Natural killer cell (primary cell): ENCODE measurements at regions not wholly inside any gene's neighbourhood (a gene's known extent, or its start where the extent isn't known, plus 50 kb on each side); places are given as distances from the start of the nearest gene placed in this dataset.
A peak's percentile ranks its signal among the peaks of the same experiment; 100 is the strongest.
"Not testable (repeated sequence)": the region's sequence is repeated elsewhere in the genome, so short reads cannot be mapped to it uniquely, and the experiment has no call there.

Source experiments
- ATAC-seq, 3 donors: fragments of 150-1000 bp in 2 of 3; fragments of 200-7000 bp in 1 of 3; cut with Tn5 transposase; 1 replicate in 1 of 3; 2 replicates in 2 of 3; pipeline ENCODE4 v1.10.0; 2021; ENCODE audit warnings: mild to moderate bottlenecking in 2 of 3, moderate library complexity in 2 of 3
- DNase-seq, 2 donors: peaks; one replicate each; pipeline versions ENCODE4 v3.0.0 to v3.0.0-alpha.2; 2013 to 2021; ENCODE audit warnings: mixed read lengths in 1 of 2
- H3K27ac ChIP-seq: one replicate; pipeline ENCODE4 v1.5.1; 2013; ENCODE audit warnings: mild to moderate bottlenecking, low read length
- H3K27me3 ChIP-seq: one replicate; pipeline ENCODE4 v1.6.1; 2013; ENCODE audit warnings: low read length; ENCODE audit not compliant: control insufficient read depth, insufficient read depth
- H3K36me3 ChIP-seq: one replicate; pipeline ENCODE4 v1.6.1; 2013; ENCODE audit warnings: low read length; ENCODE audit not compliant: control insufficient read depth, insufficient read depth
- H3K4me1 ChIP-seq: one replicate; pipeline ENCODE4 v1.6.1; 2013; ENCODE audit warnings: low read length; ENCODE audit not compliant: control insufficient read depth, insufficient read depth
- H3K4me3 ChIP-seq: one replicate; pipeline ENCODE4 v1.5.1; 2013; ENCODE audit warnings: low read length
- H3K9me3 ChIP-seq: one replicate; pipeline ENCODE4 v1.6.1; 2013; ENCODE audit warnings: low read length; ENCODE audit not compliant: control insufficient read depth, insufficient read depth
- H3K27ac Mint-ChIP-seq, 2 donors: one replicate each; pipeline ENCODE4 v1.8.0; 2022; ENCODE audit warnings: mild to moderate bottlenecking in 2 of 2, mixed read lengths in 2 of 2, moderate library complexity in 1 of 2
- H3K27me3 Mint-ChIP-seq, 2 donors: one replicate each; pipeline ENCODE4 v1.8.0; 2022; ENCODE audit warnings: low read depth in 2 of 2, mixed read lengths in 2 of 2
- H3K36me3 Mint-ChIP-seq: one replicate; pipeline ENCODE4 v1.8.0; 2022; ENCODE audit warnings: mixed read lengths
- H3K4me1 Mint-ChIP-seq, 2 donors: one replicate each; pipeline ENCODE4 v1.8.0; 2022; ENCODE audit warnings: mixed read lengths in 2 of 2
- H3K4me3 Mint-ChIP-seq: one replicate; pipeline ENCODE4 v1.8.0; 2022; ENCODE audit warnings: mild to moderate bottlenecking, moderate library complexity, mixed read lengths
- H3K9me3 Mint-ChIP-seq, 2 donors: one replicate each; pipeline ENCODE4 v1.8.0; 2022; ENCODE audit warnings: mixed read lengths in 2 of 2
- WGBS: methylation state at CpG from one replicate; pipeline ENCODE4 v1.1.7; 2013; ENCODE audit warnings: missing lambda C conversion rate; ENCODE audit not compliant: insufficient coverage; 5-methylcytosine and 5-hydroxymethylcytosine counted together
- intact Hi-C: fragments of 100-400 bp; cut with micrococcal nuclease; formaldehyde crosslinking; loops from one replicate; pipeline ENCODE4 v1.14.2; 2022
- TF ChIP-seq, protein P1 (sequence below): fragments of 200-600 bp; IDR thresholded peaks from one replicate; pipeline ENCODE4 v1.8.0; 2022; ENCODE audit warnings: antibody characterized with exemption

DNA sequence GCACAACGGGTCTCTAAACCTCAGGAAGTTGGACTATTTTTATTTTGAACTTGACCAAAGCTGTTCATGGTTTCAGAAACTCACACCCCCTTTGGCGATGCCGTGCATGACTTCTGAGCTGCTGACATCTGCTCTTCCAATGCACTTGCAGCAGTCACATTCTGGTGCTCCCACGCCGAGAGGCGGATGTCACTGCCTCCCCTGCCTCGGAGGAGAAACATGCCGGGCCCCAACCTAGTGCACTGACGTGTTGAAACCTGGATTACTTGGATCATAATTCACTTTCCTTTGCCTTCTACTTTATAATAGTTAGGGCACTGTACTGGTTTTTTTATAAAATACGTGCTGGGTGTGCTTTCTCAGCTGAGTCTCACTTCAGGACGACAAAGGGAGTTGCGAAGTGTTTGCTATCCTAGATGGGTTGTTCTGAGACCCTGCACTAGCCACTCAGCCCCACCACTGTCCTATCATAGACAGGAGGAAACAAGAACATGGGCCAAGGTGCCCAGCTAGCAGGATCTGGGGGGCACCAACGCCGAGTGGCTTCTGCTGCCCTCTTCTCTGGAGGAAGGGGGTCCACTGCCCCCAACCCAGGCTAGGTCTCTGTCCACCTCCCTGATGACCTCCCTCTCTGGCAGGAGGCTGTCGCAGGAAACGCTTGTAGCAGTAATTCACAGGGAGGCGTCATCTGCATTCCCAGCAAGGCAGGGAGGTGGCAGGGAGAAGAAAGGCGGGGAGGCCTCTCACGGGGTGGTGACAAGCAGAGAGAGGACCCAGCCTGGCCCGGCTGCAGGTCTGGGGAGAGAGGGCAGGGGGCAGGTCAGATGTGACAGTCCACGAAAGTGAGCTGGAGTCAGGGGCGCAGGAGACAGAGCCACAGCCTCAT is 158.8 kb upstream of the IQSEC1 start:
- H3K27ac ChIP-seq = no peak overlapping the region
- no peaks in the 10 kb centered on the region for H3K27me3 ChIP-seq
- H3K9me3 Mint-ChIP-seq = no peaks in the 10 kb centered on the region
- peaks cover 39 to 43% of the 10 kb centered on the region in 2 donors for H3K27me3 Mint-ChIP-seq
- peak overlapping the region in 1 of 2 donors; percentile 63 for H3K27ac Mint-ChIP-seq
- DNase-seq (no peak), ATAC-seq (no peak)
- H3K36me3 ChIP-seq = no peaks in the 10 kb centered on the region
- no peaks in the 10 kb centered on the region for H3K36me3 Mint-ChIP-seq
- no peak overlapping the region for H3K4me3 Mint-ChIP-seq
- H3K9me3 ChIP-seq = no peaks in the 10 kb centered on the region
- intact Hi-C loops = no loop called here
- no peak overlapping the region for H3K4me3 ChIP-seq
- peaks cover 39% of the 10 kb centered on the region for H3K4me1 ChIP-seq
- 85% methylated on average over 21 of the region's 22 CpGs for WGBS
- peaks cover 23 to 42% of the 10 kb centered on the region in 2 donors for H3K4me1 Mint-ChIP-seq
- TF ChIP-seq, protein P1, sequence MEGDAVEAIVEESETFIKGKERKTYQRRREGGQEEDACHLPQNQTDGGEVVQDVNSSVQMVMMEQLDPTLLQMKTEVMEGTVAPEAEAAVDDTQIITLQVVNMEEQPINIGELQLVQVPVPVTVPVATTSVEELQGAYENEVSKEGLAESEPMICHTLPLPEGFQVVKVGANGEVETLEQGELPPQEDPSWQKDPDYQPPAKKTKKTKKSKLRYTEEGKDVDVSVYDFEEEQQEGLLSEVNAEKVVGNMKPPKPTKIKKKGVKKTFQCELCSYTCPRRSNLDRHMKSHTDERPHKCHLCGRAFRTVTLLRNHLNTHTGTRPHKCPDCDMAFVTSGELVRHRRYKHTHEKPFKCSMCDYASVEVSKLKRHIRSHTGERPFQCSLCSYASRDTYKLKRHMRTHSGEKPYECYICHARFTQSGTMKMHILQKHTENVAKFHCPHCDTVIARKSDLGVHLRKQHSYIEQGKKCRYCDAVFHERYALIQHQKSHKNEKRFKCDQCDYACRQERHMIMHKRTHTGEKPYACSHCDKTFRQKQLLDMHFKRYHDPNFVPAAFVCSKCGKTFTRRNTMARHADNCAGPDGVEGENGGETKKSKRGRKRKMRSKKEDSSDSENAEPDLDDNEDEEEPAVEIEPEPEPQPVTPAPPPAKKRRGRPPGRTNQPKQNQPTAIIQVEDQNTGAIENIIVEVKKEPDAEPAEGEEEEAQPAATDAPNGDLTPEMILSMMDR = no peak

DNA sequence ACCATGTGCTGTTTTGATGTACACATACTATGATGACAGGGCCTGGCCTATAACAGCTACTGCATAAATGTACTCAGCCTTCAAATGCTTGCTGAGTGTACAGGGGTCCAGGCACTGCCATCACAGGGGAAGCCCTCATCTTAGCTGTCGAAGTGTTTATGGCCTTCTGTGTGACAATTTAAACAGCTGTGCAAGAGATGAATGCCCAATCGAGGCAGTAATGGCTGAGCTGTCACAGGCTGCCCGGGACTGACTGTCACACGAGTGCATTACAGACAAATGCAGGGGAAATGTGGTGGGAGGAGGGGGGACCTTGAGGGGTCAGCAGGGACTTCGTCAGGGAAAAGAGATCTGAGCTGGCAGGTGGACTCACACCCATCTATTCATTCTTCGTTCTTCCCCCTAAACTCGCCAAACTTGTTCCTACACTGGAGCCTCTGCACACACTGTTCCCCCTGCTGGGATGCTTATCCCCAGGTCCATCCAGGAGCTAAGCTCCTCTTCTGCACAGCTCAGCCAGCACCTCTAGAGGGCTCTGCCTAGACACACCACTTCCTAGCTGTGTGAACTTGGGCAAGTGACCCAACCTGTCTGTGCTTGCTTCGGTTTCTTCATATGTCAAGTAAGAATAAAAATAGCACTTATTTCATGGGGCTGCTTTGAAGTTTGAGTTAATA is 156.2 kb upstream of the IQSEC1 start:
- Histone ChIP-seq H3K27me3 (no peaks in the 10 kb centered on the region), H3K27ac (no peak overlapping the region), H3K4me3 (no peak overlapping the region), H3K36me3 (no peaks in the 10 kb centered on the region), H3K9me3 (no peaks in the 10 kb centered on the region), H3K4me1 (peaks cover 17% of the 10 kb centered on the region)
- Mint-ChIP-seq H3K27me3 (peaks cover 34 to 43% of the 10 kb centered on the region in 2 donors), H3K4me3 (no peak overlapping the region), H3K9me3 (no peaks in the 10 kb centered on the region), H3K4me1 (peaks cover 13 to 24% of the 10 kb centered on the region in 2 donors), H3K27ac (no peak overlapping the region), H3K36me3 (no peaks in the 10 kb centered on the region)
- TF ChIP-seq, protein P1 = no peak
- 88% methylated on average over 8 of the region's 8 CpGs for WGBS
- ATAC-seq = no peak
- peak in 1 of 2 donors; percentile 15 for DNase-seq
- intact Hi-C loops = no loop called here

DNA sequence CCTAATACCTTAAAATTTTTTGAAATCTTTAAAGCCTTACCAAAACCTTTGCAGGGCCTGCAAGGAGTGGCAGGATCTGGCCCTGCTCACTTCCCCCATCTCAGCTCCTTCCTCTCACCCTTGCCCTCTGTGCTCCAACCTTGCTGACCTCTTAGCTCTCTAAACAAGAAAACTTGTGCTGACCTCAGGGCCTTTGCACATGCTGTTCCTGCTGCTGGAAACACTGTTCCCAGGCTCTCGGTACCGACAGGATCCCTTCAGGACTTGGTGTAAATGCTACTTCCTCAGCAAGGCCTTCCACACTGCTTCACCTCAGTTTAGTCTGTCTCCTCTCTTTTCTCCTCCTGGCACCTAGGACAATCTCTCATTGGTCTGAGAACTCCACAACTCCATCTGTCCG is 155.4 kb upstream of the IQSEC1 start:
- no peaks in the 10 kb centered on the region for H3K27me3 ChIP-seq
- H3K27ac Mint-ChIP-seq = no peak overlapping the region
- no peaks in the 10 kb centered on the region for H3K9me3 Mint-ChIP-seq
- peaks cover 32 to 40% of the 10 kb centered on the region in 2 donors for H3K27me3 Mint-ChIP-seq
- ATAC-seq (no peak), DNase-seq (no peak)
- 91% methylated on average over 3 of the region's 3 CpGs for WGBS
- no peak overlapping the region for H3K4me3 ChIP-seq
- H3K4me1 ChIP-seq = peaks cover 8% of the 10 kb centered on the region
- peaks cover 4 to 17% of the 10 kb centered on the region in 2 donors for H3K4me1 Mint-ChIP-seq
- no peaks in the 10 kb centered on the region for H3K36me3 ChIP-seq
- H3K4me3 Mint-ChIP-seq = no peak overlapping the region
- intact Hi-C loops = no loop called here
- no peaks in the 10 kb centered on the region for H3K36me3 Mint-ChIP-seq
- H3K9me3 ChIP-seq = no peaks in the 10 kb centered on the region
- no peak overlapping the region for H3K27ac ChIP-seq
- TF ChIP-seq, protein P1 = no peak

DNA sequence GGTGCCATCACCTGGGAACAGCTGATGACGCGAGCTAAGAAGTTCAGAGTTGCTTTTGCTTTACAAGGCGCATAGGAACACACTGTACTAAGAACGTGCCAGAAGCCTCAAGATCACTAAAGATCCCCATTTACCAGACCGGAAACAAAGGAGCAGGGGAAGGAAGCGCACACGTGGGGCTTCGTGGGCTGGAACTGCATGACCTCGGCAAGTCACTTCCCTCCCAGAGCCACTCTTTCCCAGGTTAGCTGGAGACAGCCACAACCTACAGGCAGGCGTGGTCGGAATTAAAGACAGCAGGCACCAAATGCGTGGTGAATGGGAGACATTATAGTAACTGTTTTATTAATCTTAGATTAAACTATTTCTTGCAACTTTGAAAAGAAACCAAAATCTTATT is 154.9 kb upstream of the IQSEC1 start:
- H3K27ac ChIP-seq, H3K27ac Mint-ChIP-seq, H3K9me3 Mint-ChIP-seq, H3K4me3 ChIP-seq, H3K4me3 Mint-ChIP-seq, H3K9me3 ChIP-seq, H3K4me1 ChIP-seq, H3K36me3 ChIP-seq, H3K36me3 Mint-ChIP-seq, intact Hi-C loops, H3K27me3 ChIP-seq, DNase-seq, ATAC-seq: not testable (repeated sequence)
- peaks cover 28 to 38% of the 10 kb centered on the region in 2 donors for H3K27me3 Mint-ChIP-seq
- 83% methylated on average over 6 of the region's 12 CpGs for WGBS
- peaks cover under 1 to 15% of the 10 kb centered on the region in 2 donors for H3K4me1 Mint-ChIP-seq
